Lower leg skin (tissue), 4 donors: ENCODE measurements at regions not wholly inside any gene's neighbourhood (a gene's known extent, or its start where the extent isn't known, plus 50 kb on each side); places are given as distances from the start of the nearest gene placed in this dataset.

Experiments
- DNase-seq, 2 donors: peaks; one replicate each; pipeline ENCODE4 v3.0.0-alpha.2; 2019; ENCODE audit warnings: low spot score in 2 of 2
- H3K4me3 ChIP-seq: fragments of 200-600 bp; sonication (generic); 2 replicates; pipeline ENCODE4 v1.5.1; 2017; ENCODE audit warnings: mild to moderate bottlenecking, low read depth; ENCODE audit not compliant: poor library complexity, severe bottlenecking
- POLR2A ChIP-seq, 2 donors: fragments of 450-650 bp; IDR thresholded peaks; one replicate each; pipeline ENCODE4 v1.6.1; 2016 to 2017; ENCODE audit warnings: antibody characterized with exemption in 2 of 2, mild to moderate bottlenecking in 1 of 2, moderate library complexity in 1 of 2
- WGBS, 2 donors: methylation state at CpG; one replicate each; pipeline ENCODE4 v1.1.5; 2018; 5-methylcytosine and 5-hydroxymethylcytosine counted together
- intact Hi-C: fragments of 100-400 bp; cut with DNase I; formaldehyde crosslinking; loops from one replicate; pipeline ENCODE4 v1.15.0; 2023; ENCODE audit warnings: low total_unique reads
- TF ChIP-seq, protein P1 (sequence below), 3 donors: fragments of 450-650 bp; IDR thresholded peaks; one replicate each; pipeline ENCODE4 v1.5.1; 2016; ENCODE audit warnings: antibody characterized with exemption in 3 of 3, mild to moderate bottlenecking in 3 of 3, moderate library complexity in 2 of 3

DNA sequence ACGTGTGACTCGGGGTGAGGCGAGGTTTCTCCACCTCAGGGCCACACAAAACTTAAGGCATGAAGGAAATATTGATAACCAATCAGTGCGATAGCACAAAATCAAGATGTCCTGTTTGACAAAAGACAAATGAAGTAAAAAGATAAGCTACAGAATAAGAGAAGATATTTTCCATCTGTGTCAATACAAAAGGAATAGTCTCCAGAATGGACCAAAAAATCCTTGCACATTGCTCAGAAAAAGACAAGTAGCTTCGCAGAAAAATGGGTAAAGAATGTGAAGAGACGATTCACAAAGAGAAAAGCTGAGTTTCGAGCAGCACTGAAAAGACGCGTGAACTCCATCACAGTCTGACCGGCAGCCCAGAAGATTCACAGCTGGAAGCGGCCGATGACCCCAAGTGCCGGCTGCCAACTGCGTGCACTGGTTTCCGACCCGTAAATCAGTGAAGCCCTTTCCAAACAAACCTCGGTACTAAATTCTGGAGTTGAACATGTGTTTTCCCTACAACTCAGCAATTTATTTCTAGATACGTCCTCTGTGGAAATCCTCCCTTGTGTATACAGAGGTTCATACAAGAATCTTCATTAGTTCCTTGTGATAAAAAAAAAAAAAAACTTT is 308.4 kb downstream of the BRD1 start:
- no peak for DNase-seq
- intact Hi-C loops = no loop called here
- H3K4me3 ChIP-seq = no peak overlapping the region
- TF ChIP-seq POLR2A (IDR thresholded peaks at IDR 0.05) = no peak
- TF ChIP-seq, protein P1, sequence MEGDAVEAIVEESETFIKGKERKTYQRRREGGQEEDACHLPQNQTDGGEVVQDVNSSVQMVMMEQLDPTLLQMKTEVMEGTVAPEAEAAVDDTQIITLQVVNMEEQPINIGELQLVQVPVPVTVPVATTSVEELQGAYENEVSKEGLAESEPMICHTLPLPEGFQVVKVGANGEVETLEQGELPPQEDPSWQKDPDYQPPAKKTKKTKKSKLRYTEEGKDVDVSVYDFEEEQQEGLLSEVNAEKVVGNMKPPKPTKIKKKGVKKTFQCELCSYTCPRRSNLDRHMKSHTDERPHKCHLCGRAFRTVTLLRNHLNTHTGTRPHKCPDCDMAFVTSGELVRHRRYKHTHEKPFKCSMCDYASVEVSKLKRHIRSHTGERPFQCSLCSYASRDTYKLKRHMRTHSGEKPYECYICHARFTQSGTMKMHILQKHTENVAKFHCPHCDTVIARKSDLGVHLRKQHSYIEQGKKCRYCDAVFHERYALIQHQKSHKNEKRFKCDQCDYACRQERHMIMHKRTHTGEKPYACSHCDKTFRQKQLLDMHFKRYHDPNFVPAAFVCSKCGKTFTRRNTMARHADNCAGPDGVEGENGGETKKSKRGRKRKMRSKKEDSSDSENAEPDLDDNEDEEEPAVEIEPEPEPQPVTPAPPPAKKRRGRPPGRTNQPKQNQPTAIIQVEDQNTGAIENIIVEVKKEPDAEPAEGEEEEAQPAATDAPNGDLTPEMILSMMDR (IDR thresholded peaks at IDR 0.05) = no peak
- 45 to 55% methylated on average over 18 of the region's 18 CpGs for WGBS, 2 donors

DNA sequence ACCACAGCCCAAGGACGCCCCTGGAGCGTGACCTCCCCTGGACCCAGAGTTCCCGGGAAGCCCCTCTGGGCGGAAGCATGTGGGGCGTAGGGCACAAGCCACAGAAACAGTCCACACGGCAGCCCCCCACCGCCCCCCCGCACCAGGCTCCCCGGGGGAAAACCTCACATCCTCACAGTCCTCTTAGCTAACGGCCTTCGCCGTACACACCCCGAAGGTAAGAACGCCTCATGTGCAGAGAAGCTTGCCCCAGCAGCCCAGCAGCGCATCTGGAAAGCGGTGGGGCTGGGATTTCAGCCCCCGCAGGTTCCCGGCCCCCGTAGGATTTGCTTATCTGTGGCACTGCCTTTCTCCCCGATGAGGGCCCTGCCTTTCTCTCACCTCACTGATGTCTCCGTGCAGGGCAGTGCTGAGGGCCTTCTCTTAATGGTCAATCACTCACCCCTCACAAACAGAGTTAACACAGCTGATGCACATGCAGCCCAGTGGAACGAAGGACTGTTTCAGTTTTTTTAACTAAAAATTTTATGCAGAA is 309.2 kb downstream of the BRD1 start:
- no peak for TF ChIP-seq POLR2A (IDR thresholded peaks at IDR 0.05)
- TF ChIP-seq, protein P1 (IDR thresholded peaks at IDR 0.05) = no peak
- WGBS, 2 donors = 51 to 64% methylated on average over 19 to 21 of the region's 22 CpGs
- intact Hi-C loops = no loop called here
- H3K4me3 ChIP-seq = no peak overlapping the region
- DNase-seq = no peak

DNA sequence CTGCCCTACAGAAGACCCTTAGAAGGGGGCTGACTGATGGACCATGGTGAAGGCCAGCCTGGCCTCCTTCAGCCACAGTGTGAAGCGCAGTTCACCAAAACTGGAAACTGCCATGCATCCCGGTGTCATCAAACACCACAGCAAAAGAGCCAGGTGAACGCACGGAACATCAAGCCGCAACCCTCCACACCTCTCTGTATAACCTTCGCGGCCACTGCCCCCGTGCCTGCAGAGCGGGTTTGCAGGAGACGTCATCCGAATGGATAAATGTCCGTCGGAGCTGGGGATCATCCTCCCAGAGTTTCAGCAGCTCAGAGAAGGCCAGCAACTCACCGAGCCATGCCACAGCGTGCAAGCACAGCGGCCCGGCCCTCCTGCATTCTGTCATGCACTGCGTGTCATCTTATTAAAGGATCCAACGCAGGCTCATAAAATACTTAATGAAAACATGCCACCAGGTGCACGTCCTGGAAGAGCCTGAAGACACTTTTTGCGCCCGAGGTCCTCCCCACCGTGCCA is 309.9 kb downstream of the BRD1 start:
- H3K4me3 ChIP-seq = no peak overlapping the region
- intact Hi-C loops = no loop called here
- WGBS, 2 donors = 60 to 62% methylated on average over 23 of the region's 23 CpGs
- no peak for DNase-seq
- TF ChIP-seq, protein P1 (IDR thresholded peaks at IDR 0.05) = no peak
- TF ChIP-seq POLR2A (IDR thresholded peaks at IDR 0.05) = no peak

DNA sequence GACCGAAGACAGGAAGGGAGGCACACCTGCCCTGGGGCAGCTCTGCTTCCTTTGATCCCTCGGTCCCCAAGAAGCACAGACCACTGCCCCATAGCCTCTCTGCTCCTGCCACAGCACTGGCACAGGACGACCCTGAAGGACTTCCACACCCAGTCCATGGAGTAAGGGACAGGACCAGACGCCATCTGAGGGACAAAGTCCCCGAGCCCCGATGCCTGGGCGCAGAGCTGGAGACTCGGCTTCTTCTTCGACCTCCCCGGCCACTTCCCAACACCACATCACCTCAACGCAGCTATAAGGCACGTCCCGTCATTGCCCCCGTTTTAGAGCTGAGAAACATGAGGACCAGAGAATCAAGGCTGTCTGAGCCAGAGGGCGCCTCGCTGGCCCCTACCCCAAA is 310.5 kb downstream of the BRD1 start:
- WGBS, 2 donors = 88 to 92% methylated on average over 15 to 16 of the region's 16 CpGs
- intact Hi-C loops = no loop called here
- peak in 1 of 2 donors; percentile 65 for DNase-seq
- TF ChIP-seq, protein P1 (IDR thresholded peaks at IDR 0.05) = no peak
- TF ChIP-seq POLR2A (IDR thresholded peaks at IDR 0.05) = no peak
- H3K4me3 ChIP-seq = no peak overlapping the region

DNA sequence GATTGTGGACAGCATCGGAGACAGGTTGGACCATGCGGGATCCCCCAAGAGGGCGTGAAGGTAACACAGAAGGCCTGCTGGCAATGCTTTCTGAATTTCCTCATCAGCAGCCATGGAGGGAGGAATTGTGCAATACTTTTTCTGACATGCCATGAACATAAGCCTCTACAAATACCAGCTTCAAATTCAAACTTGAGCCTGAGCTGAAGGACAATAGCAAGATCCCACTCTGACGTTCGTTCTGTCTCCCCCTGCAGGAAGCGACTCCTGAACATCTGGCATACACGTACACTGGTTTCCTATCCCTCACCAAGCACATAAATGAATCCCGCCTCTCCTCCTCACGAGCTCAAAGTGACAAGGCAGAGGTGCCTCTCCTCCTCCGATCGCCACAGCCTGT is 312.2 kb downstream of the BRD1 start:
- TF ChIP-seq POLR2A (IDR thresholded peaks at IDR 0.05) = no peak
- TF ChIP-seq, protein P1 (IDR thresholded peaks at IDR 0.05) = no peak
- peak in 1 of 2 donors; percentile 42 for DNase-seq
- no peak overlapping the region for H3K4me3 ChIP-seq
- intact Hi-C loops = no loop called here
- 59 to 77% methylated on average over 11 of the region's 11 CpGs for WGBS, 2 donors
